ENCODE measurements at regions not wholly inside any gene's neighbourhood (a gene's known extent, or its start where the extent isn't known, plus 50 kb on each side); places are given as distances from the start of the nearest gene placed in this dataset.

GRCh38 chr1:194534784-194535183, 1348.4 kb upstream of the B3GALT2 start:
- no peak for DNase-seq (ENCODE audit: low read depth, low spot score)
- H3K36me3 ChIP-seq (ENCODE audit: control insufficient read depth in 2 of 2, extremely low read depth in 1 of 2, insufficient read depth in 2 of 2, low read length in 2 of 2), result no peaks in the 10 kb centered on the region
- no peak overlapping the region for H3K4me2 ChIP-seq (ENCODE audit: insufficient read depth, low read length)
- FAIRE-seq, result no peak
- dilution Hi-C loops (cut with MboI; ENCODE audit: extremely low pct_ligation_motif_present, low sequenced_read_pairs), result no loop called here
- no TSS peak for BruUV-seq (replicated peaks)
- H2AFZ ChIP-seq (ENCODE audit: low read depth, low read length), result no peak overlapping the region
- no peaks in the 10 kb centered on the region for H3K4me1 ChIP-seq (ENCODE audit: control insufficient read depth, extremely low read depth, insufficient read depth, low read length)
- H3K79me2 ChIP-seq (ENCODE audit: control insufficient read depth, insufficient read depth, low read length), result no peaks in the 10 kb centered on the region
- ChIA-PET CTCF (no interaction called here), POLR2A (no interaction called here)
- H3K9me1 ChIP-seq (replicated peaks; ENCODE audit: control insufficient read depth, extremely low read depth, insufficient read depth, low read length), result no peaks in the 10 kb centered on the region
- H3K4me3 ChIP-seq (replicated peaks in 1 of 3; ENCODE audit: insufficient read depth in 1 of 3, low read depth in 1 of 3, low read length in 3 of 3), result no peak overlapping the region
- no peak overlapping the region for H3K9ac ChIP-seq (replicated peaks; ENCODE audit: extremely low read depth, insufficient read depth, low read length)
- H3K27ac ChIP-seq (ENCODE audit: insufficient read depth, low read depth, low read length), result no peak overlapping the region
- no peaks in the 10 kb centered on the region for H3K27me3 ChIP-seq (ENCODE audit: control insufficient read depth in 2 of 2, insufficient read depth in 2 of 2, low read length in 2 of 2)
- TF ChIP-seq POLR2AphosphoS5 (IDR thresholded peaks at IDR 0.05; ENCODE audit: insufficient read depth, low read depth, low read length) (no peak), MAX (IDR thresholded peaks at IDR 0.05; ENCODE audit: insufficient read depth, insufficient read length) (no peak), CTCF (IDR thresholded peaks at IDR 0.05; ENCODE audit: extremely low read depth in 1 of 2, insufficient read depth in 1 of 2, low read depth in 1 of 2, low read length in 2 of 2) (no peak), EZH2 (IDR thresholded peaks at IDR 0.05; ENCODE audit: borderline replicate concordance, low read depth, low read length, severe bottlenecking) (no peak), FOS (IDR thresholded peaks at IDR 0.05; ENCODE audit: borderline replicate concordance, insufficient read depth, low read length) (no peak), MYC (IDR thresholded peaks at IDR 0.05; ENCODE audit: low read depth, low read length) (no peak), POLR2A (IDR thresholded peaks at IDR 0.05; ENCODE audit: low read depth, low read length) (no peak), JUN (IDR thresholded peaks at IDR 0.05; ENCODE audit: borderline replicate concordance, insufficient read depth, insufficient read length, low read depth) (no peak), GATA2 (IDR thresholded peaks at IDR 0.05; ENCODE audit: insufficient read depth, insufficient read length, low read depth, low read length) (no peak)
- no peaks in the 10 kb centered on the region for H3K9me3 ChIP-seq (replicated peaks; ENCODE audit: control insufficient read depth, insufficient read depth, low read length)
- no peaks in the 10 kb centered on the region for H4K20me1 ChIP-seq (replicated peaks; ENCODE audit: control insufficient read depth, extremely low read depth, insufficient read depth, low read length)
- intact Hi-C loops (cut with micrococcal nuclease), result no loop called here
